ENCODE measurements at regions not wholly inside any gene's neighbourhood (a gene's known extent, or its start where the extent isn't known, plus 50 kb on each side); places are given as distances from the start of the nearest gene placed in this dataset.

DNA sequence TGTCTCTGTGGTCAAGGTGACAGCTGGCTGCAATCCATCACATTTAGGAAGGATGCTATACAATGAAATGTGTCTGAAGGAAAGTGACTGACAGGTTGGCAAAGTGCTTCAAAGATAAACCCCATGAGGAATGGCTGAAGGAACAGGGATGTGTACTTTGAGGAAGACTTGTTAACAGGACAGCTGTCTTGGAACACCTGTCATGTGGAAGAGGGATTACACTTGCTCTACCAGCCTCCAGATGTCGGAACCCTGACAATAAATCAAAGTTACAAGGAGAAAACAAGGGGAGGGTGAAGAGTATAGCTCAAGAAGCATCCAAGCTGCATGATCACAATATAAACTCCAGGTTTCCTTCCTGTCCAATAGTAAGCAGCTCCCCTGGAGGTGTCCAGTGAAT, 147.8 kb upstream of the TMCC3 start:
- H3K27ac ChIP-seq (ENCODE audit: low read length) = no peak overlapping the region
- no peak overlapping the region for H3K4me3 ChIP-seq (ENCODE audit: low read depth in 2 of 2, low read length in 2 of 2)
- no peak for TF ChIP-seq POLR2AphosphoS5 (IDR thresholded peaks at IDR 0.05; ENCODE audit: low read depth, low read length)
- POLR2A ChIA-PET = no interaction called here
- in situ Hi-C loops (cut with HindIII; ENCODE audit: low pct_unique_long_range_greater_than_20kb, low sequenced_read_pairs) = no loop called here
- no TSS peak for BruUV-seq (replicated peaks)
- intact Hi-C loops (cut with micrococcal nuclease; ENCODE audit: unreplicated experiment) = no loop called here
- no peaks in the 10 kb centered on the region for H3K9me3 ChIP-seq (ENCODE audit: control insufficient read depth, insufficient read depth, low read depth, low read length)
- no peaks in the 10 kb centered on the region for H3K36me3 ChIP-seq (ENCODE audit: control insufficient read depth, insufficient read depth, low read length)
- H3K27me3 ChIP-seq (ENCODE audit: control insufficient read depth, insufficient read depth, low read length) = peaks cover 2% of the 10 kb centered on the region; the same call in 1 of the 2 replicates
- no peak for DNase-seq (ENCODE audit: low read depth, low spot score)
- H3K4me1 ChIP-seq (ENCODE audit: control insufficient read depth, insufficient read depth, low read length) = no peaks in the 10 kb centered on the region
- CTCF ChIA-PET = no interaction called here
- no peak for ATAC-seq

DNA sequence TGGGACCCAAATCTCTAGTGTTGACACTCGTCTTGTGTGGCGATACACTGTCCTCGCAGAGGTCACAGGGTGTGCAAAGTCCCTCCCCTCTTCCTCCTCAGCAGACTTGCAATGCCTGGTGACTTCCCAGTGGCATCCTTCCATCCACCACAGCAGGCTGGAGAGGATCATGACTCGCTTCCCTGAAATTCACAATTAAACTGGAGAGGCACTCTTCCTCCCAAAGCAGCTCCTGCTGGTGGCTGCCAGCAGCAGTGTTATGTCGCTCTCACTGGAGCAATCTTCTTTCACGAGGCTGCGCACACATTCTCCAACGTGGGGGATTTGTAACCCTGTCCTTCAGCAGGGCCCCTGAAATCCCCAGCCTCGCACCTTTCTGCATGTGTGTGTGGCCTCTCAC, 145.2 kb upstream of the TMCC3 start:
- H3K9me3 ChIP-seq (ENCODE audit: control insufficient read depth, insufficient read depth, low read depth, low read length) = no peaks in the 10 kb centered on the region
- peak; percentile 76 for ATAC-seq
- H3K4me3 ChIP-seq (ENCODE audit: low read depth in 2 of 2, low read length in 2 of 2) = no peak overlapping the region
- ChIA-PET POLR2A (no interaction called here), CTCF (no interaction called here)
- no TSS peak for BruUV-seq (replicated peaks)
- H3K36me3 ChIP-seq (ENCODE audit: control insufficient read depth, insufficient read depth, low read length) = no peaks in the 10 kb centered on the region
- in situ Hi-C loops (cut with HindIII; ENCODE audit: low pct_unique_long_range_greater_than_20kb, low sequenced_read_pairs) (no loop called here), intact Hi-C loops (cut with micrococcal nuclease; ENCODE audit: unreplicated experiment) (no loop called here)
- no peak overlapping the region for H3K27ac ChIP-seq (ENCODE audit: low read length)
- no peaks in the 10 kb centered on the region for H3K4me1 ChIP-seq (ENCODE audit: control insufficient read depth, insufficient read depth, low read length)
- TF ChIP-seq SIN3A (IDR thresholded peaks at IDR 0.05; ENCODE audit: borderline replicate concordance, insufficient read depth, low read depth, low read length) (no peak), TCF7L2 (IDR thresholded peaks at IDR 0.05; ENCODE audit: low read depth, low read length) (no peak), POLR2AphosphoS5 (IDR thresholded peaks at IDR 0.05; ENCODE audit: low read depth, low read length) (no peak)
- TF ChIP-seq, protein P1, sequence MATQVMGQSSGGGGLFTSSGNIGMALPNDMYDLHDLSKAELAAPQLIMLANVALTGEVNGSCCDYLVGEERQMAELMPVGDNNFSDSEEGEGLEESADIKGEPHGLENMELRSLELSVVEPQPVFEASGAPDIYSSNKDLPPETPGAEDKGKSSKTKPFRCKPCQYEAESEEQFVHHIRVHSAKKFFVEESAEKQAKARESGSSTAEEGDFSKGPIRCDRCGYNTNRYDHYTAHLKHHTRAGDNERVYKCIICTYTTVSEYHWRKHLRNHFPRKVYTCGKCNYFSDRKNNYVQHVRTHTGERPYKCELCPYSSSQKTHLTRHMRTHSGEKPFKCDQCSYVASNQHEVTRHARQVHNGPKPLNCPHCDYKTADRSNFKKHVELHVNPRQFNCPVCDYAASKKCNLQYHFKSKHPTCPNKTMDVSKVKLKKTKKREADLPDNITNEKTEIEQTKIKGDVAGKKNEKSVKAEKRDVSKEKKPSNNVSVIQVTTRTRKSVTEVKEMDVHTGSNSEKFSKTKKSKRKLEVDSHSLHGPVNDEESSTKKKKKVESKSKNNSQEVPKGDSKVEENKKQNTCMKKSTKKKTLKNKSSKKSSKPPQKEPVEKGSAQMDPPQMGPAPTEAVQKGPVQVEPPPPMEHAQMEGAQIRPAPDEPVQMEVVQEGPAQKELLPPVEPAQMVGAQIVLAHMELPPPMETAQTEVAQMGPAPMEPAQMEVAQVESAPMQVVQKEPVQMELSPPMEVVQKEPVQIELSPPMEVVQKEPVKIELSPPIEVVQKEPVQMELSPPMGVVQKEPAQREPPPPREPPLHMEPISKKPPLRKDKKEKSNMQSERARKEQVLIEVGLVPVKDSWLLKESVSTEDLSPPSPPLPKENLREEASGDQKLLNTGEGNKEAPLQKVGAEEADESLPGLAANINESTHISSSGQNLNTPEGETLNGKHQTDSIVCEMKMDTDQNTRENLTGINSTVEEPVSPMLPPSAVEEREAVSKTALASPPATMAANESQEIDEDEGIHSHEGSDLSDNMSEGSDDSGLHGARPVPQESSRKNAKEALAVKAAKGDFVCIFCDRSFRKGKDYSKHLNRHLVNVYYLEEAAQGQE (IDR thresholded peaks at IDR 0.05; ENCODE audit: insufficient read depth in 1 of 2, low read depth in 2 of 2, low read length in 1 of 2) = no peak
- TF ChIP-seq, protein P2, sequence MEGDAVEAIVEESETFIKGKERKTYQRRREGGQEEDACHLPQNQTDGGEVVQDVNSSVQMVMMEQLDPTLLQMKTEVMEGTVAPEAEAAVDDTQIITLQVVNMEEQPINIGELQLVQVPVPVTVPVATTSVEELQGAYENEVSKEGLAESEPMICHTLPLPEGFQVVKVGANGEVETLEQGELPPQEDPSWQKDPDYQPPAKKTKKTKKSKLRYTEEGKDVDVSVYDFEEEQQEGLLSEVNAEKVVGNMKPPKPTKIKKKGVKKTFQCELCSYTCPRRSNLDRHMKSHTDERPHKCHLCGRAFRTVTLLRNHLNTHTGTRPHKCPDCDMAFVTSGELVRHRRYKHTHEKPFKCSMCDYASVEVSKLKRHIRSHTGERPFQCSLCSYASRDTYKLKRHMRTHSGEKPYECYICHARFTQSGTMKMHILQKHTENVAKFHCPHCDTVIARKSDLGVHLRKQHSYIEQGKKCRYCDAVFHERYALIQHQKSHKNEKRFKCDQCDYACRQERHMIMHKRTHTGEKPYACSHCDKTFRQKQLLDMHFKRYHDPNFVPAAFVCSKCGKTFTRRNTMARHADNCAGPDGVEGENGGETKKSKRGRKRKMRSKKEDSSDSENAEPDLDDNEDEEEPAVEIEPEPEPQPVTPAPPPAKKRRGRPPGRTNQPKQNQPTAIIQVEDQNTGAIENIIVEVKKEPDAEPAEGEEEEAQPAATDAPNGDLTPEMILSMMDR (IDR thresholded peaks at IDR 0.05) = no peak
- no peak for DNase-seq (ENCODE audit: low read depth, low spot score)
- H3K27me3 ChIP-seq (ENCODE audit: control insufficient read depth, insufficient read depth, low read length) = no peaks in the 10 kb centered on the region; the same call in 1 of the 2 replicates

DNA sequence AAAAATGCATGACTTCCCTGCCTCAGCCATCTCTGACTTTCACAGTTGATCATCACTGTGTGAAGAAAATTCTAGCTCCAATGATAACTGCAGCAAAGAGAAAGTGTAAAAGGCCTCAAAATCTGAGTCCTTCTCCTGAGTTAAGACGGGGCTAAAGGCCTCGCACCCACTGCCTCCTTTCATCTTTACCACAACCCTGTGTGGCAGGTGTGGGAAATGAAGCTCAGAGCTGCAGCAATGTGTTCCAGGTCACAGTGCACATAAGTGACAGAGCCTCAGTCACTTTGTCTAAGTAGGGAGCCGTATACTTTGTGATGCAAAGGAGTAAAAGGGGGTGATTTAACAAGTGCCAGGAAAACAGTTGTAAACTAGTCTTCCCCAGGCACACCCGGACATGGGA, 144.7 kb upstream of the TMCC3 start:
- Histone ChIP-seq H3K27me3 (ENCODE audit: control insufficient read depth, insufficient read depth, low read length) (no peaks in the 10 kb centered on the region; the same call in 1 of the 2 replicates), H3K9me3 (ENCODE audit: control insufficient read depth, insufficient read depth, low read depth, low read length) (no peaks in the 10 kb centered on the region), H3K36me3 (ENCODE audit: control insufficient read depth, insufficient read depth, low read length) (no peaks in the 10 kb centered on the region), H3K27ac (ENCODE audit: low read length) (no peak overlapping the region), H3K4me1 (ENCODE audit: control insufficient read depth, insufficient read depth, low read length) (no peaks in the 10 kb centered on the region), H3K4me3 (ENCODE audit: low read depth in 2 of 2, low read length in 2 of 2) (no peak overlapping the region)
- CTCF ChIA-PET = no interaction called here
- BruUV-seq (replicated peaks) = no TSS peak
- POLR2A ChIA-PET = no interaction called here
- DNase-seq (ENCODE audit: low read depth, low spot score) (no peak), ATAC-seq (no peak)
- intact Hi-C loops (cut with micrococcal nuclease; ENCODE audit: unreplicated experiment) (no loop called here), in situ Hi-C loops (cut with HindIII; ENCODE audit: low pct_unique_long_range_greater_than_20kb, low sequenced_read_pairs) (no loop called here)
- TF ChIP-seq, protein P2 (IDR thresholded peaks at IDR 0.05) = no peak
- no peak for TF ChIP-seq POLR2AphosphoS5 (IDR thresholded peaks at IDR 0.05; ENCODE audit: low read depth, low read length)

Data from Panc1 (cell line).